CD4-positive, alpha-beta T cell (primary cell): ENCODE measurements at regions not wholly inside any gene's neighbourhood (a gene's known extent, or its start where the extent isn't known, plus 50 kb on each side); places are given as distances from the start of the nearest gene placed in this dataset.

ENCODE experiments used
- ATAC-seq: fragments of 200-7000 bp; cut with Tn5 transposase; one replicate; pipeline ENCODE4 v1.10.0; 2022; ENCODE audit warnings: mild to moderate bottlenecking; ENCODE audit not compliant: poor library complexity
- CTCF ChIA-PET: fragments of 350-600 bp; sonication (Branson Sonifier 250); formaldehyde crosslinking; loops from one replicate; lab custom pipeline; 2021; ENCODE audit warnings: antibody characterized with exemption, inconsistent platforms; lab: Charles Lee
- POLR2A ChIA-PET: fragments of 350-600 bp; sonication (Branson Sonifier 250); formaldehyde crosslinking; loops from one replicate; lab custom pipeline; 2021; ENCODE audit warnings: antibody characterized with exemption, inconsistent platforms; lab: Charles Lee
- DNase-seq, 14 experiments: peaks; one replicate each; pipeline ENCODE4 v3.0.0-alpha.2; 2013 to 2020; ENCODE audit warnings: mixed read lengths in 2 of 14
- H3K27ac ChIP-seq, 2 donors: one replicate each; pipeline versions ENCODE4 v1.5.1 to v1.7.0; 2013; ENCODE audit warnings: low read length in 2 of 2, low read depth in 1 of 2, mild to moderate bottlenecking in 1 of 2
- H3K27me3 ChIP-seq, 2 experiments: 1 replicate in 1 of 2; 2 replicates in 1 of 2; pipeline versions ENCODE4 v1.6.1 to v1.7.0; 2013; ENCODE audit warnings: low read length in 2 of 2, control low read depth in 1 of 2, mild to moderate bottlenecking in 1 of 2, moderate library complexity in 1 of 2; ENCODE audit not compliant: insufficient read depth in 2 of 2, control insufficient read depth in 1 of 2
- H3K36me3 ChIP-seq: one replicate; pipeline ENCODE4 v1.6.1; 2013; ENCODE audit warnings: low read length, control low read depth; ENCODE audit not compliant: insufficient read depth
- H3K4me1 ChIP-seq: one replicate; pipeline ENCODE4 v1.6.1; 2013; ENCODE audit warnings: low read length, control low read depth; ENCODE audit not compliant: insufficient read depth
- H3K4me3 ChIP-seq: one replicate; pipeline ENCODE4 v1.5.1; 2013; ENCODE audit warnings: mild to moderate bottlenecking, low read length, moderate library complexity
- H3K9me3 ChIP-seq, 2 experiments: 1 replicate in 1 of 2; 2 replicates in 1 of 2; pipeline versions ENCODE4 v1.6.1 to v1.7.0; 2013; ENCODE audit warnings: low read length in 2 of 2, mild to moderate bottlenecking in 2 of 2, control low read depth in 1 of 2, moderate library complexity in 1 of 2; ENCODE audit not compliant: control insufficient read depth in 1 of 2, insufficient read depth in 1 of 2
- H3K27ac Mint-ChIP-seq: one replicate; pipeline ENCODE4 v1.8.0; 2020; ENCODE audit warnings: mixed read lengths
- H3K27me3 Mint-ChIP-seq: one replicate; pipeline ENCODE4 v1.8.0; 2021; ENCODE audit warnings: mixed read lengths
- H3K36me3 Mint-ChIP-seq: one replicate; pipeline ENCODE4 v1.8.0; 2021; ENCODE audit warnings: low read depth, mixed read lengths
- H3K4me1 Mint-ChIP-seq: one replicate; pipeline ENCODE4 v1.8.0; 2021; ENCODE audit warnings: low read depth, mixed read lengths
- H3K4me3 Mint-ChIP-seq: one replicate; pipeline ENCODE4 v1.8.0; 2020; ENCODE audit warnings: mild to moderate bottlenecking, mixed read lengths
- H3K9me3 Mint-ChIP-seq: one replicate; pipeline ENCODE4 v1.8.0; 2020; ENCODE audit warnings: mixed read lengths
- intact Hi-C, 2 experiments: fragments of 100-400 bp; cut with DNase I in 1 of 2; cut with micrococcal nuclease in 1 of 2; formaldehyde crosslinking; loops; one replicate each; pipeline versions ENCODE4 v1.15.1 to v1.9.0; 2023 to 2025; cut with DNase I, micrococcal nuclease
- TF ChIP-seq, protein P1 (sequence below): fragments of 200-600 bp; IDR thresholded peaks from one replicate; pipeline ENCODE4 v1.8.0; 2022; ENCODE audit warnings: antibody characterized with exemption, mild to moderate bottlenecking

DNA sequence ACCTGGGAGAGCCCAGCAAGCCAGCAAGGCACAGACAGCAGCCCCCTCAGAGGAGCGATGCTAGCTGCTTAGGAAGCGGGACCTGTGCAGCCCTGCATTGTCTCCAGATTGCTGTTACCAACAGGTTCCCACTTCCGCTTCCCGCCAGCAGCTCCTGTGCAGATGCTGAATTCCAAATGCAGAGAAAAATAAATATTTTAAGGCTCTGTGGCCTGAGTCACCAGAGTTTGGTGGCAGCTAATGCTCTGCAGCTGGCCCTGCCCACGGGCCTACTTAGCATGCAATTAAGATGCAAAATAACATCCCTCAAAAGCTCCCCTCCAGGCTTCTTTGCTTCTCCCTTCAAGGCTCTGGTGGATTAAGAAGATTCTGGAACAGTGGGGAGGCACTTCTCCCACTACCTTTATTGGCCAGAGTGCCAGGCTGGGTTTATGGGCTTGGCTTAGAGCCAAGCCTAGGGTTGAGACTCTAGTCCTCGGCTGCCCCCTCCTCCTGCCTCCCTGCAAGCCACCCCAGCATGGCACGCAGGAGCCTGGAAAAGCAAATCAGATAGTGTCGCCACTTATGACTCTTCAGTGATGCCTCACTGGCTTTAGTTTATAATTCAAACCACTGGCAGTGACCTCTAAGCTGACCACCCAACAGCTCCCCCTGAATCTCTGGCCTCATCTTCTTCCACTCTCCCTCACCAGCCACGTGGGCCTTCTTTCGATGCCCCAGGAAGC, 207.1 kb upstream of the ZC3H12A start:
- POLR2A ChIA-PET, result no interaction called here
- H3K9me3 Mint-ChIP-seq, result no peaks in the 10 kb centered on the region

GRCh38 chr1:37270639-37271038, 203.7 kb upstream of the ZC3H12A start:
- no peaks in the 10 kb centered on the region for H3K36me3 Mint-ChIP-seq
- H3K27ac Mint-ChIP-seq, result no peak overlapping the region
- Histone ChIP-seq H3K9me3 (peaks cover 0 to 9% of the 10 kb centered on the region in 2 experiments), H3K4me3 (no peak overlapping the region), H3K36me3 (no peaks in the 10 kb centered on the region), H3K4me1 (no peaks in the 10 kb centered on the region), H3K27me3 (peaks cover 4 to 15% of the 10 kb centered on the region in 2 experiments), H3K27ac (no peak overlapping the region)
- H3K4me1 Mint-ChIP-seq, result no peaks in the 10 kb centered on the region
- ChIA-PET CTCF (no interaction called here), POLR2A (no interaction called here)
- ATAC-seq, result no peak
- H3K9me3 Mint-ChIP-seq, result no peaks in the 10 kb centered on the region
- peaks cover 44% of the 10 kb centered on the region for H3K27me3 Mint-ChIP-seq
- TF ChIP-seq, protein P1, sequence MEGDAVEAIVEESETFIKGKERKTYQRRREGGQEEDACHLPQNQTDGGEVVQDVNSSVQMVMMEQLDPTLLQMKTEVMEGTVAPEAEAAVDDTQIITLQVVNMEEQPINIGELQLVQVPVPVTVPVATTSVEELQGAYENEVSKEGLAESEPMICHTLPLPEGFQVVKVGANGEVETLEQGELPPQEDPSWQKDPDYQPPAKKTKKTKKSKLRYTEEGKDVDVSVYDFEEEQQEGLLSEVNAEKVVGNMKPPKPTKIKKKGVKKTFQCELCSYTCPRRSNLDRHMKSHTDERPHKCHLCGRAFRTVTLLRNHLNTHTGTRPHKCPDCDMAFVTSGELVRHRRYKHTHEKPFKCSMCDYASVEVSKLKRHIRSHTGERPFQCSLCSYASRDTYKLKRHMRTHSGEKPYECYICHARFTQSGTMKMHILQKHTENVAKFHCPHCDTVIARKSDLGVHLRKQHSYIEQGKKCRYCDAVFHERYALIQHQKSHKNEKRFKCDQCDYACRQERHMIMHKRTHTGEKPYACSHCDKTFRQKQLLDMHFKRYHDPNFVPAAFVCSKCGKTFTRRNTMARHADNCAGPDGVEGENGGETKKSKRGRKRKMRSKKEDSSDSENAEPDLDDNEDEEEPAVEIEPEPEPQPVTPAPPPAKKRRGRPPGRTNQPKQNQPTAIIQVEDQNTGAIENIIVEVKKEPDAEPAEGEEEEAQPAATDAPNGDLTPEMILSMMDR, result no peak
- intact Hi-C loops, result no loop called here
- DNase-seq, result no peak
- no peak overlapping the region for H3K4me3 Mint-ChIP-seq

More for the DNA sequence above, 207.1 kb upstream of the ZC3H12A start:
- no peak for ATAC-seq
- TF ChIP-seq, protein P1, result no peak
- Mint-ChIP-seq H3K27ac (no peak overlapping the region), H3K4me3 (no peak overlapping the region), H3K4me1 (no peaks in the 10 kb centered on the region), H3K36me3 (no peaks in the 10 kb centered on the region), H3K27me3 (peaks cover 42% of the 10 kb centered on the region)
- Histone ChIP-seq H3K4me1 (no peaks in the 10 kb centered on the region), H3K27ac (no peak overlapping the region), H3K36me3 (no peaks in the 10 kb centered on the region), H3K4me3 (no peak overlapping the region), H3K9me3 (no peaks in the 10 kb centered on the region), H3K27me3 (peaks cover 0 to 12% of the 10 kb centered on the region in 2 experiments)
- no peak for DNase-seq
- intact Hi-C loops, result no loop called here
- CTCF ChIA-PET, result no interaction called here

- CTCF ChIA-PET, result no interaction called here
Observed at GRCh38 chr1:37272626-37273025, 201.8 kb upstream of the ZC3H12A start.

More at GRCh38 chr1:37272626-37273025, 201.8 kb upstream of the ZC3H12A start:
- ATAC-seq (no peak), DNase-seq (no peak)
- Histone ChIP-seq H3K9me3 (peaks cover 0 to 9% of the 10 kb centered on the region in 2 experiments), H3K4me1 (no peaks in the 10 kb centered on the region), H3K36me3 (no peaks in the 10 kb centered on the region), H3K4me3 (no peak overlapping the region), H3K27ac (no peak overlapping the region), H3K27me3 (peaks cover 4 to 9% of the 10 kb centered on the region in 2 experiments)
- Mint-ChIP-seq H3K27ac (no peak overlapping the region), H3K4me1 (no peaks in the 10 kb centered on the region), H3K4me3 (no peak overlapping the region), H3K27me3 (peaks cover 49% of the 10 kb centered on the region), H3K36me3 (no peaks in the 10 kb centered on the region), H3K9me3 (no peaks in the 10 kb centered on the region)
- TF ChIP-seq, protein P1, result no peak
- intact Hi-C loops, result no loop called here
- POLR2A ChIA-PET, result no interaction called here
